GM12878 (cell line): ENCODE measurements at regions not wholly inside any gene's neighbourhood (a gene's known extent, or its start where the extent isn't known, plus 50 kb on each side); places are given as distances from the start of the nearest gene placed in this dataset.

Experiments used
- EP300 ChIP-seq, 2 experiments: fragments of 150-350 bp in 1 of 2; IDR thresholded peaks; 2 replicates each; pipeline ENCODE4 v1.6.1; 2011 to 2012; ENCODE audit warnings: low read depth in 2 of 2, low read length in 2 of 2, borderline replicate concordance in 1 of 2, improper control_type of control experiment in 1 of 2, inconsistent platforms in 1 of 2; ENCODE audit not compliant: control insufficient read depth in 1 of 2
- SRF ChIP-seq, 2 experiments: IDR thresholded peaks; 2 replicates each; pipeline ENCODE4 v1.6.1; 2011; ENCODE audit warnings: low read depth in 2 of 2, low read length in 2 of 2, mild to moderate bottlenecking in 1 of 2, moderate library complexity in 1 of 2

- TF ChIP-seq SRF (IDR thresholded peaks at IDR 0.05; ENCODE audit: low read depth in 2 of 2, low read length in 2 of 2) (no peak), EP300 (IDR thresholded peaks at IDR 0.05; ENCODE audit: borderline replicate concordance in 1 of 2, control insufficient read depth in 1 of 2, low read depth in 2 of 2, low read length in 2 of 2) (no peak)
These were observed 95.9 kb downstream of the FAM43A start for GRCh38 chr3:194781617-194782016.
